ENCODE measurements at regions not wholly inside any gene's neighbourhood (a gene's known extent, or its start where the extent isn't known, plus 50 kb on each side); places are given as distances from the start of the nearest gene placed in this dataset.
A peak's percentile ranks its signal among the peaks of the same experiment; 100 is the strongest.
"Not testable (repeated sequence)": the region's sequence is repeated elsewhere in the genome, so short reads cannot be mapped to it uniquely, and the experiment has no call there.

DNA sequence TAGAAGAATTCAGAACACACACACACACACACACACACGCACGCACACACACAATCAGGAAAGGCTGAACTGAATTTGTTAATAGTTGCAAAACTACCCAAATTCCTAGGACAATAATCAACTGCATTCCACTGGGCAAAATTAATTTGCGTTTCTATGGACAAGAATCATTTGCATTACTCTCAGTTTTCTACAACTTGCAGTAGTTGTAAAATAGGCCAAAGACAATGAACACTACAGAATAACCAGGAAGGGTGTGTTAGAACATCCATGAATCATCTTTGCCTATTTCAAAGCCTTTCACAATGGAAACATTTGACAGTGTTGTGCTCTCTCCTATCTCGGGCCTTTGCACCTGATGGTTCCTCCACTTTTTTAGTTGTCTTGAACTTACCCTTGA is 77.1 kb upstream of the IGFBP7 start:
- Mint-ChIP-seq H3K27ac (no peak overlapping the region), H3K4me3 (no peak overlapping the region), H3K36me3 (no peaks in the 10 kb centered on the region), H3K9me3 (peaks cover 0 to 4% (median 0%) of the 10 kb centered on the region in 7 donors), H3K4me1 (no peaks in the 10 kb centered on the region), H3K27me3 (peaks cover 0 to 4% (median 0%) of the 10 kb centered on the region in 3 donors)
- ATAC-seq (ENCODE audit: low read depth in 2 of 2) (no peak), DNase-seq (no peak)

DNA sequence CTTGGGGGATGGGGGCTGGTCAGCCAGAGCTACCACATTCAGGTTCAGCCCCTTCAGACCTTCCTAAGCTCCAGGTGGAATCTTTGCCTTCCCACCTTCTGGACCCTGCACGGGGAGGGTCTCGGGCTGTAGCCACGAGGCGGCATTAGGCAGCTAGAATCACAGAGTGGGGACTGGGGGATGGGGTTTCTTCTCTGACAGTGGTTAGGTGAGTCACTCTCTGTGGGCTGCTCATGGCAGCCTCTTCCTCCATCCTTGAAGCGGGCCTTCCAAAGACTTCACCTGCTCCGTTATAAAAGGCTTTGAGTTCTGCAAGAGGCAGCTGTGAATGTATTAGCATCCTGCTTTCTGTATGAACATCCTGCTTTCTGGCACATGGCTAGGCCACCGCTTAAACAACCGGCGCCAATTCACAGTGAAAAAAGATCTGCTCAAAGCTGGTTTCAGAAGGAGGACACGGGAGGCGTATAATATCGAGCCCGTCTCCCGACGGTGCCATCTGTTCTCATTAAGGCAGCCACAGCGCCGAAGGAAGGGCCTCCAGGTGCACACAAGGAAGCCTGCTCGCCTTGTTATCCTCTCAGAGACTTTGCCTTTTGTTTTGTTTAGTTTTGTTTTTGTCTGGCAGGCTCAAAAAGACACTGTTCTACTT is 74.3 kb upstream of the IGFBP7 start:
- ATAC-seq (ENCODE audit: low read depth in 2 of 2): no peak

DNA sequence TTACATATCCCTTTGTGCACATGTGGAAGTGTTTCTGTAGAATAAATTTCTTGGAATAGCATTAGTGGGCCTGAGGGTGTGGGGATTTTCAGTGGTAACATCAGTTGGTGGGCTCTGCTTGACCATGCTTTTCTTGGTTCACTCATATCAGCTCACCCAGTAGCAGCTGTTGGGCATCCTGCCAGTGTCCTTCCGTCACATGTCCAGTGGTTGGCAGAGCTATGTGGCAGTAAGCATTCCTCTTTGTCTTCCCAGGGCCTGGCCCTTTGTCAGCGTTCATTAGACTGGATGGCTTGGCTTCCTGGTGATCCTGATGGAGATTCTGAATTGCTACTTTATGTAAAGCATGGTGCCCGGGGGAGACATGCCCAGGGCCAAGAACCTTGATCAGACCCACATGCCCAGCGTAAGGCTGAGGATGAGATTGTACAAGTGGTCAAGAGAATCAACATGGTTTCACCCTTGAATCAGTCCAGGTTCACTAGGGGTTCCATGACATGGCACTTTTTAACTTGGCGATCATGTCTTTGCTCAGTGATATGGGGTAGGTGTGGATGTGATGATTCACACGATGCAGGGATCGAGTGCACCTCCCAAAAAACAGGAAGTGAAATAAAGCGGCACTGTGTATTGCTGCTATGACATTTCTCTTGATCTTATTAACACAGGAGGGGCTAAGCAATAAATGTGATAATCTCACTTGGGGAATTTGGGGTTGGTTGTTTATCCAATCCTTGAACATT is 72.1 kb upstream of the IGFBP7 start:
- no peak overlapping the region for H3K27ac Mint-ChIP-seq
- DNase-seq: no peak
- ATAC-seq (ENCODE audit: low read depth in 2 of 2): no peak
- peaks cover 0 to 4% (median 0%) of the 10 kb centered on the region in 7 donors for H3K9me3 Mint-ChIP-seq
- H3K36me3 Mint-ChIP-seq: no peaks in the 10 kb centered on the region
- H3K4me3 Mint-ChIP-seq: no peak overlapping the region
- H3K27me3 Mint-ChIP-seq: no peaks in the 10 kb centered on the region
- H3K4me1 Mint-ChIP-seq: no peaks in the 10 kb centered on the region

More for the DNA sequence above, 74.3 kb upstream of the IGFBP7 start:
- Mint-ChIP-seq H3K4me1 (no peaks in the 10 kb centered on the region), H3K27me3 (peaks cover 0 to 4% (median 0%) of the 10 kb centered on the region in 3 donors), H3K36me3 (no peaks in the 10 kb centered on the region), H3K9me3 (peaks cover 0 to 4% (median 0%) of the 10 kb centered on the region in 7 donors), H3K4me3 (no peak overlapping the region), H3K27ac (no peak overlapping the region)
- no peak for DNase-seq

DNA sequence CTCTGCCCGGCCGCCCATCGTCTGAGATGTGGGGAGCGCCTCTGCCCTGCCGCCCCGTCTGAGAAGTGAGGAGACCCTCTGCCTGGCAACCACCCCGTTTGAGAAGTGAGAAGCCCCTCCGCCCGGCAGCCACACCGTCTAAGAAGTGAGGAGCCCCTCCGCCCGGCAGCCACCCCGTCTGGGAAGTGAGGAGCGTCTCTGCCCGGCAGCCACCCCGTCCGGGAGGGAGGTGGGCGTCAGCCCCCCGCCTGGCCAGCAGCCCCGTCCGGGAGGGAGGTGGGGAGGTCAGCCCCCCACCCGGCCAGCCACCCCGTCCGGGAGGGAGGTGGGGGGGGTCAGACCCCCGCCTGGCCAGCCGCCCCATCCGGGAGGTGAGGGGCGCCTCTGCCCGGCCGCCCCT is 63.0 kb upstream of the IGFBP7 start:
- not testable (repeated sequence) for ATAC-seq (ENCODE audit: low read depth in 2 of 2); DNase-seq; H3K27ac Mint-ChIP-seq; H3K36me3 Mint-ChIP-seq; H3K4me1 Mint-ChIP-seq; H3K9me3 Mint-ChIP-seq; H3K4me3 Mint-ChIP-seq
- peaks cover 0 to 17% (median 0%) of the 10 kb centered on the region in 3 donors for H3K27me3 Mint-ChIP-seq

DNA sequence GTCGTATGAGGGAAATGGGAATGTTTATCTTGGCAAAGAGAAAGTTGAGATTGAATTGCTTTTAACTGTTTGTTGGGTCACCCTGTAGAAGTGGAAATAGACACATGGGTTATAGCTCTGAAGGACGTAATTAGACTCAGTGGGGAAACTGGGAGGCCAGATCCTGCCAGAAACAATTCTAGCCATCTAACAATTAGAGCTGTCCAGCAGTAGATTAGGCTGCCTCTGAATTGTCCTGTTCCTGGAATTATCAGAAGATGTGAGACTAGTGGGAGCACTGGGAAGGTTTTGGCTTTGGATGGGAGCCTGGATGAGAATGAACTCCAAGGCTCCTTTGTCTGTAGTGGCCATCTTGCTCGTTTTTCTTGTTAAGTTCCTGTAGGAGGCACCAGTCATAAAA is 61.9 kb upstream of the IGFBP7 start:
- H3K4me3 Mint-ChIP-seq: no peak overlapping the region
- ATAC-seq (ENCODE audit: low read depth in 2 of 2): no peak

DNA sequence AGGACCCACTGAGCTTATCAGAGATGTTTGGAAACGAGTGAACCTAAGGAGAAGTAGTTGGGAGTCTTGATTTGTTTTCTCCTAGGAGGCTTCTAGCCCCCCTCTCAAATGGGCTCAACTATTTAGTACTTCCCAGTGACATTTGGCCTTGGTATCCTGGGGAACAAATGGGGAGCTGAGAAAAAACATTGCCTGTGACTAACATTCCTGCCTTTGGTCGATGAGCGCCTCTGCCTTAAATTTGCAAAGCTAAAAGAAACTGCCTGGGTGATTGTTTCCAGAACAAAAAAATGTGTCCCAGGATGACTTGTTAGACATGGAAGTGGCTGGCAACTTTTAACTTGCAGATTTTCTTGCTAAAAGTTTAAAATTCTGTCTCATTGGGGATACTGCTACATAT is 58.8 kb upstream of the IGFBP7 start:
- Mint-ChIP-seq H3K27me3 (peaks cover 14 to 32% (median 32%) of the 10 kb centered on the region in 3 donors), H3K4me1 (peaks cover 6 to 7% (median 7%) of the 10 kb centered on the region in 3 donors), H3K27ac (no peak overlapping the region), H3K9me3 (peaks cover 0 to 7% (median 0%) of the 10 kb centered on the region in 7 donors), H3K4me3 (peak overlapping the region in 1 of 8 donors; percentile 6), H3K36me3 (no peaks in the 10 kb centered on the region)
- DNase-seq (no peak), ATAC-seq (ENCODE audit: low read depth in 2 of 2) (no peak)

More for the DNA sequence above, 61.9 kb upstream of the IGFBP7 start:
- no peak overlapping the region for H3K27ac Mint-ChIP-seq
- peaks cover 2 to 17% (median 3%) of the 10 kb centered on the region in 3 donors for H3K27me3 Mint-ChIP-seq
- H3K4me1 Mint-ChIP-seq: no peaks in the 10 kb centered on the region
- H3K9me3 Mint-ChIP-seq: peaks cover 0 to 7% (median 4%) of the 10 kb centered on the region in 7 donors
- no peaks in the 10 kb centered on the region for H3K36me3 Mint-ChIP-seq
- no peak for DNase-seq

DNA sequence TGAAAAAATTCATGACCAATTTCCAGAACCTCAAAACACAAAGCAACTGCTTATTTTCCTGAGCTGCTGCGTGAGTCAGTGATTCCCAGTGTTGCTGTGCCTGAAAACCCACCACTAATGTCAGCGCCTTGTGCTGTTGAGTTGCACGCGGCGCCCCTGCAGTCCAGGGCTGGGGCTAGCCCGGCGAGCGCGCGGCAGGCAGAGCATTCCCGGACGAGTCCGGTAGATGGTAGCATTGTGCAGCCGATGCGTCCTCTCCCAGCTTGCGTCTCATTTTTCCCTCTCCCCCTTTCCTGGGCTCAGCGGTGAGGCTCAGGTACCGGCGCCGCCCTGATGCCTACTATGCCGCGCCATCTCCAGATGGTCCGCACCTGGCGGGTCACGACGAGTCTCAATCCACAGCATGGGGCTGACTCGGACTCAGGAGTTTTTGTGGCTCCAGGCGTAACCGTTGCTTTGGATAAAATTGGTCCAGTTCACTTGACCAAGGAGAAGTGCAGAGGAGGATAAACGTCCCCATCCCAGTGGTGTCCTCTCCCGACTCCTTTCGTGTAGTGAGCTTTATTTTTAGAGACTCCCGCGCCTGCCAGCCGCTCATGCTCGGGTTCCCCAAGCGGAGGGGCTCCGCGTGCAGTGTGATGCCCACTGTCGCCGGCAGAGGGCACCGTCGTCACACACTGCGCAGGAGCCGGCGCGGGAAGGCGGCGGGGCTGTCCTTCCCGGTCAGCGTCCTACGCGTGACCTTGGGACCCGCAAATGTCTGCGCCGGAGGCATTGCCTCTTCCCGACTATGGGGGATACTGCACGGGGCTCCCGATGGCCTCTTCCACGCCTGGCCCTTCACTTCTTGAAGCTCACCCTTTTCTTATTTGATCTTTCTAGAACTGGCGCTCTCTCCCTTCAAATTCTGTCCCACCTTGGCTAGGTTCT is 53.6 kb upstream of the IGFBP7 start:
- peaks cover 6 to 33% (median 32%) of the 10 kb centered on the region in 3 donors for H3K27me3 Mint-ChIP-seq
- peaks cover 8 to 14% (median 11%) of the 10 kb centered on the region in 3 donors for H3K4me1 Mint-ChIP-seq
- peak; percentile 91 for ATAC-seq (ENCODE audit: low read depth in 2 of 2)
- no peaks in the 10 kb centered on the region for H3K36me3 Mint-ChIP-seq
- DNase-seq: peak; percentile 56
- H3K9me3 Mint-ChIP-seq: no peaks in the 10 kb centered on the region
- peak overlapping the region in 2 of 6 donors; percentile 14 to 93 for H3K27ac Mint-ChIP-seq
- H3K4me3 Mint-ChIP-seq: peak overlapping the region; percentile 84 to 94 (median 90)

DNA sequence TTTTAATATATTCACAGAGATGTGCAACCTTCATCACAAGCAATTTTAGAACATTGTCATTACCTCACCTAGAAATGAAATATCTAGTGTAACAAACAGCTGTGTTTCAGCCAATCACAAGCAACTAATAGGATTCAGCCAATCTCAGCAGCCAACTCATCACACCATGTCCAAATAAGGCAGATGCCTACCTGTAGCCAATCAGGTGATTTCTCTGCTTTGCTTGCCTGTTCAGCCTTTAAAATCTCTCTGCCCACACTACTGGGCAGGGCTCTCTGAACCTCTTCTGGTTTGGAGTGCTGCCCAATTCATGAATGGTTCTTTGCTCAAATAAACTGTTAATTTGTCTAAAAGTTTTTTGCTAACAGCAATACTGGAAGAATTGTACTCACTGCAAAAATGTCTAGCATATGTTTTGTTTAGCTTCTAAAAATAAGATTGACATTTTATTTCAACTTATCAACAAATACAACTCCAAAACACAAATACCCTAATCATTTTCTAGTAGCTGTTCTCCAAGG is 52.4 kb upstream of the IGFBP7 start:
- Mint-ChIP-seq H3K4me3 (peak overlapping the region in 3 of 8 donors; percentile 26 to 88 (median 60)), H3K36me3 (no peaks in the 10 kb centered on the region), H3K9me3 (no peaks in the 10 kb centered on the region), H3K27me3 (peaks cover 6 to 38% (median 33%) of the 10 kb centered on the region in 3 donors), H3K4me1 (peaks cover 8 to 14% (median 11%) of the 10 kb centered on the region in 3 donors), H3K27ac (no peak overlapping the region)
- DNase-seq: no peak
- no peak for ATAC-seq (ENCODE audit: low read depth in 2 of 2)

All from naive B cell (primary cell).